GM12891 (cell line): ENCODE measurements at regions not wholly inside any gene's neighbourhood (a gene's known extent, or its start where the extent isn't known, plus 50 kb on each side); places are given as distances from the start of the nearest gene placed in this dataset.

Experiments
- DNase-seq: peaks from one replicate; pipeline ENCODE4 v3.0.0; 2011; ENCODE audit warnings: low spot score; ENCODE audit not compliant: insufficient read length
- FAIRE-seq: peaks from 2 replicates; lab custom pipeline; 2011; peaks lifted over from hg19 to GRCh38; lab: Jason Lieb, UNC
- PAX5 ChIP-seq: IDR thresholded peaks from 2 replicates; pipeline ENCODE4 v1.6.1; 2011; ENCODE audit warnings: low read length, moderate library complexity, mild to moderate bottlenecking; ENCODE audit not compliant: insufficient read depth, severe bottlenecking
- POLR2A ChIP-seq: IDR thresholded peaks from 2 replicates; pipeline ENCODE4 v1.6.1; 2011; ENCODE audit warnings: low read depth, low read length, control low read depth
- POLR2AphosphoS5 ChIP-seq: IDR thresholded peaks from 2 replicates; pipeline ENCODE4 v1.6.1; 2011; ENCODE audit warnings: low read depth, low read length, control low read depth
- POU2F2 ChIP-seq: IDR thresholded peaks from 2 replicates; pipeline ENCODE4 v1.6.1; 2011; ENCODE audit warnings: low read depth, mild to moderate bottlenecking, control low read depth, low read length, moderate library complexity
- SPI1 ChIP-seq: IDR thresholded peaks from 2 replicates; pipeline ENCODE4 v1.6.1; 2011; ENCODE audit warnings: low read depth, low read length, control low read depth
- TAF1 ChIP-seq: IDR thresholded peaks from 2 replicates; pipeline ENCODE4 v1.6.1; 2011; ENCODE audit warnings: low read depth, low read length, control low read depth

DNA sequence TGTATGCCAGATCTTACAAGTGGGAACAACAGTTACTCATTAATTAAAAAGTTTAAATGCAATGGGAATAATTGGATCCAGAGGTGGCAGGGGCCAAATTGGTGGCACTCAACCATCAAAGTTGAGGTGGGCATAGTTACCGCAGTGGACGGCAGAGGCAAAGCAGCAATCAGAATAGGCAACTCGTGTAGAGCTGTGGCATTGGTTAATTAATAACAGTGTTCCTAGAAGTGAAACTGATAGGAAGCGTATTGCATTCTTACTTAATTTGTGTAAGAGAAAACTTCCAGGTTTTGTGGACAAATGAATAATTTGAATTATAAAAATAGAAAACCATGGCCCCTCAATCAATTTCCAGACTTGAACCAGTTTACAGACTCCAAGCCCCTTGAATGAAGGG is 1068.2 kb upstream of the ACVR2A start:
- FAIRE-seq (no peak), DNase-seq (no peak)
- TF ChIP-seq SPI1 = no peak
- TF ChIP-seq POLR2A = no peak
- no peak for TF ChIP-seq TAF1
- no peak for TF ChIP-seq POLR2AphosphoS5
- no peak for TF ChIP-seq PAX5
- TF ChIP-seq POU2F2 = no peak

DNA sequence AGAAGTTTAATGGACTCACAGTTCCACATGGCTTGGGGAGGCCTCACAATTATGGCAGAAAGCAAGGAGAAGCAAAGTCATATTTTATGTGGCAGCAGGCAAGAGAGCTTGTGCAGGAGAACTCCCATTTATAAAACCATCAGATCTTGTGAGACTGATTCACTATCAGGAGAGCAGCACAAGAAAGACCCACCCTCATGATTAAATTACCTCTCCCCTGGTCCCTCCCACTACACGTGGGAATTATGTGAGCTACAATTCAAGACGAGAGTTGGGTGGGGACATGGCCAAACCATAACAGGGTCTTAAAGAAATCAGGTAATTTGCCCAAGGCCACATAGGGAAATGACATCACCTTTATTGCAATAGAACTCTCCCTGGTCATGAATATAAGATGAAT is 1073.3 kb upstream of the ACVR2A start:
- DNase-seq (no peak), FAIRE-seq (no peak)
- TF ChIP-seq POU2F2 = no peak

DNA sequence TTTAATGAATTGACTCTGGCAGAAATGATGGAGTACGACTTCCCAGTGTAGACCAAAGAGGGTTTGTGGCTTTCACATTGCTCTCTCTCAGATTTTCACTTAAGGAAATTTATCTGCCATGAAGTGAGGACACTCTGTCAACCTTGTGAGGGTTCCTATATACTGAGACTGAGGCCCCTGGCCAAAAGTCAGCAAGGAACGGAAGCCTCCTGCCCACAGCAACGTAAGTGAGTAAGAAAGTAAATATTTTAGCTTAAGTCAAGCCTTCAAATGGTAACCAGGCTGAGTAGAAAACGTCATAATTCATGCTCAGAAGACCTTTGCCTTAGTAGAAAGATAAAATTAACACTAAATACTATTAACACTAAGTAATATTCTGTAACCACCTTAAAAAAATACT is 1080.5 kb upstream of the ACVR2A start:
- no peak for FAIRE-seq
- no peak for TF ChIP-seq POLR2A
- TF ChIP-seq PAX5 = no peak
- no peak for TF ChIP-seq TAF1
- TF ChIP-seq POU2F2 = no peak
- no peak for TF ChIP-seq SPI1
- no peak for TF ChIP-seq POLR2AphosphoS5
- no peak for DNase-seq

DNA sequence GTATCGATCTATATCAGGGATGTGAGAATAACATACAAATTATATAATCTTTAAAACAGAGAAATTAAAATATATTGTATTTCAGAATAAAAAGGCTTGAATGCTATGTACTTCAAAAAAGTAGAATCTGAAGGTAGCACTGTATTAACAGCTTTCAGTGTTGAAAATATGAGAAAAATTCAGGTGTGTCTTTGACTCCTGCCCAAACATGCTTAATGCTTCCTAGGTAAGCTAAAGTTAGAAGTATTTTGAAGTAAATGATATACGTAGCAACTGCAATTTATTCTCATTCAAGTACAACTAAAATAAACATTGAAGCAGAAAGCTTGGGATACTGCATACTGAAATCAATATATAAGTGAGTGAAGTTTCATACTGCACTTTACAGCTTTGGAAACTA is 1082.0 kb upstream of the ACVR2A start:
- no peak for DNase-seq

DNA sequence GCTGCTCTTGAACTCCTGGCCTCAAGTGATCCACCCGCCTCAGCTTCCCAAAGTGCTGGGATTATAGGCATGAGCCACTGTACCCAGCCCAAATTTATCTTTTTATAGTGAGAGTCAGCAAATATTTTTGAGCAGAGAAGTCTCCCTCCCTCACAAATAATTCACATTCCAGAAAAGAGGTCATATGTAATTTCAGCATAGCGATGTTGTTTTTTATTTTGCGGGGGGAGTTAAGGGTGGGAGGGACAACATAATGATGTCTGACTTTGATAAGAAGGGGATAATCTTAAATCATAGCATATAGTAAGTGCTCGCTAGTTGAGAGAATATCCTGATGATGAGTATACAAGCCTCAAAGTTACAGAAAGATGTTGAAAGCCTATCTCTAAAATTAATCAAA is 1090.2 kb upstream of the ACVR2A start:
- no peak for TF ChIP-seq POLR2AphosphoS5
- no peak for TF ChIP-seq POU2F2
- no peak for TF ChIP-seq SPI1
- TF ChIP-seq TAF1 = no peak
- no peak for TF ChIP-seq POLR2A
- no peak for TF ChIP-seq PAX5
- FAIRE-seq (no peak), DNase-seq (no peak)

More for the DNA sequence above, 1082.0 kb upstream of the ACVR2A start:
- FAIRE-seq = no peak
- TF ChIP-seq POU2F2 = no peak
- no peak for TF ChIP-seq TAF1
- TF ChIP-seq POLR2A = no peak
- TF ChIP-seq POLR2AphosphoS5 = no peak
- TF ChIP-seq SPI1 = no peak
- TF ChIP-seq PAX5 = no peak

DNA sequence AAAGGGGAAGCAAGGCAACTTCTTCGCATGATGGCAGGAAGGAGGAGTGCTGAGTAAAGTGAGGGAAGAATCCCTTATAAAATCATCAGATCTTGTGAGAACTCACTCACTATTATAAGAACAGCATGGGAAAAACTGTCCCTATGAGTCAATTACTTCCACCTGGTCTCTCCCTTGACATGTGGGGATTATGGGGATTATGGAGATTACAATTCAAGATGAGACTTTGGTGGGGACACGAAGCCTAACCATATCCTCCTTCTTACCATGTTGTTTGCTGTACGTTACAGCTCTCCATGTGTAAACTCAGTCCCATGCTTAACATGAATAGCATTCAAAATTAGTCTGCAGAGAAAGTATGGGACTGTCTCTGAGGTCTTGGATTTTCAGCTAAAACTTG is 1096.8 kb upstream of the ACVR2A start:
- FAIRE-seq = no peak
- DNase-seq = no peak
- TF ChIP-seq POLR2A (no peak), SPI1 (no peak), POLR2AphosphoS5 (no peak), POU2F2 (no peak), PAX5 (no peak), TAF1 (no peak)

DNA sequence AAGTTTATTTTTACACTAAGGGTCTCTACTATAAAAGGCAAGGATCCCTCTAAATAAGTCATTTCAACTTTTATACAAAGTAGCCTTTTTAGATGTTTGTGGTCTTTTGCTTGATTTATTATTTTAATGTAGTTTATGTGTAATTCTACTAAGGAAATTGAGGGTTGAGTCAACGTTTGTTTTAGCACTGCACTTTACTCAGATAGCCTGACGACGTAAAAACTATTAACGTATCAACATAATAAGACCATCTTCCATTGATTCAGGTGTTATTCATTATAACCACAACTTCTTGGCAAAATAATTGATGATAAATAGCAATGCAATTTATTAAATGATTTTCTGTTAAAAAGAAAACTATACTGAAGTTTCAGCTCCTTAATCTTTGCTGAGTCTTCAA is 1103.6 kb upstream of the ACVR2A start:
- FAIRE-seq (no peak), DNase-seq (no peak)
- no peak for TF ChIP-seq TAF1

DNA sequence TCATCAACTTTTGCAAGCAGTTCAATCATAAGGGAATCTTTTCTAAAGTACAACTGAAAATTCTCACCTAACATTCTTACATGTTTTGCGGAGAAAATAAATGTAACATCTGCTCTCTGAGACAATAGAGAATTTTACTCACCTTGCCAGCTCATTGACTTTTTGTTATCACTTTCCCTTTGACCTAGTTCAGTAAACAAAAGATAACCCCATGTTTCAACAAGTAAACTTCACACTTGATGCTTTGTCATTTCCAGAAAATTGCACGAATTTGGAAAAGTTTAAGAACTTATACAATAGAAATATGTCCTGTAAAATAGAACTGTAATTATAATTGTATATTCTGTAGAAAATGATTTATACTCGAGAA is 1110.0 kb upstream of the ACVR2A start:
- FAIRE-seq (no peak), DNase-seq (no peak)

DNA sequence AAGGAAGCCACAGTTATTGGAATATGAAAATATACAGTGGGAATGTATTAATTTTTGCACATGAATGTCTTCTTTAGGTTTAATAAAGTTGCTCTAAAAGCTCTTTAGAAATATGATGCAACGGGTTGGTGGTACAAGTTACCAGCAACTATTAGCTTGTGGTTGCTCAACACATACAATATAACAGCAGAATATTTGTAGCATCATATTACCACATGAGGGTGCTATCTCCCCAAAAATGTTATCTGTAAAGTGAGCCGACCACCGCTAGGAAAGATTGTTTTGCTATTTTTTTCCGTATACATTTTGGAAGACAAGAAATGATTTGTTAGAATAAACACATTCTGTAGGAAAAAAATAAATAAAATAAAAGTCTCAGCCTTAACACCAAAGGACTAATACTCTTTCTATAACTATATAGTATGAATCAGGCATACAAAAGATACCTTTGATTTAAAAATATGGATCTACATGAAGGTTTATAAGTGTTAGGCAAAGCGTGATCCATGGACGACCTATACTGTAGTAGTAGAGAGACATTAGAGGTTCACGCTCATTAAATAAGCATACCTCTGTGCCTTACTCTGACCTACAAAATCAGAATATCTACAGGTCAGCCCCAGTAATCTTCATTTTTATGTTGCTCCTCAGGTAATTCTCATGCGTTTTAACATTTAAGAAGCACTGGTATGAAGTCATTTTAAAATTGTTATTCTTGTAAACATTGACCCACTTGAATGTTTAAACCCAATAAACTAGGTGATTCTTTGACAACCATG is 1110.6 kb upstream of the ACVR2A start:
- FAIRE-seq = peak; percentile 86
- TF ChIP-seq TAF1 = no peak
- no peak for TF ChIP-seq PAX5
- no peak for TF ChIP-seq POU2F2
- TF ChIP-seq SPI1 = no peak
- no peak for TF ChIP-seq POLR2A
- TF ChIP-seq POLR2AphosphoS5 = no peak
- no peak for DNase-seq

More for the DNA sequence above, 1110.0 kb upstream of the ACVR2A start:
- no peak for TF ChIP-seq POLR2AphosphoS5
- no peak for TF ChIP-seq POLR2A
- no peak for TF ChIP-seq TAF1
- TF ChIP-seq PAX5 = no peak
- TF ChIP-seq SPI1 = no peak
- TF ChIP-seq POU2F2 = no peak

DNA sequence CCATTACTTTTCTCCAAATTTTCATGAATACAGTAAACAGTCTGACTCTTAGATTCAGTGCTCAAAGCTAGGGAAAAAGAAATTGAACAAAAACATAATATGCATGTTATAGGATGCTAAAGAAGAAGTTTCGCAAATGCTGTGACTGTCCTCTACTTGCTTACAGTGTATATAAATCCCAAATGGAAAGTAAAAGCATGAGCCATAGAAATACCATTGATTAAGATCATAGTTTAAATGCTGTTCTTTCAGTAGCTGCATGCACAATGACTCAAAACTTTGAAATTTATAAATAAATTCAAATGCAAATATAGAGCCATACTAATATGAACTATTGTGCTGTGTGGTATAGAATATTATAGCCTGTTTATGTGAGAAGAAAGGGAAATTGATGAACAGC is 1113.9 kb upstream of the ACVR2A start:
- no peak for DNase-seq
- TF ChIP-seq SPI1 = no peak
- no peak for TF ChIP-seq POLR2AphosphoS5
- no peak for TF ChIP-seq TAF1
- no peak for TF ChIP-seq POLR2A
- TF ChIP-seq PAX5 = no peak
- no peak for TF ChIP-seq POU2F2
- no peak for FAIRE-seq

DNA sequence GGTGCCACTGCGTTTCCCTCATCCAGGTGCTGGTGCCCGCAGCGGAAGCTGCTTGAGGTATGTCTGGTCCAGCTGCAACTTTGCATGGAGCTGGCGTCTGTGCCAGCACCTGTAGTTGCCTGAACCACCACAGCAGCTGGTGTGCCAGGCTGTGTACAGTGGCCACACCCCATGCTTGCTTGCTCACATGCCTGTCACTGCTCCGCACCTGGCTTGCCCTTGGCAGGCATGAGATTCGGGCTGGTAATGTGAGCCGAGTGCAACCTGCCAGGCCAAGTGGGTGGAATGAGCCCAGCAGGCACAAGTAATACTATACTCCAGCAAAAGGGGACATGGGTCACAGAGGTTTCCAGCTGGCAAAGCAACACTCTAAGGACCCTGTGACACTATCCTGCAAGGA is 1123.3 kb upstream of the ACVR2A start:
- FAIRE-seq = no peak
- TF ChIP-seq POLR2AphosphoS5 = no peak
- no peak for TF ChIP-seq POLR2A
- no peak for TF ChIP-seq POU2F2
- no peak for TF ChIP-seq PAX5
- TF ChIP-seq SPI1 = no peak
- no peak for TF ChIP-seq TAF1
- no peak for DNase-seq
